ENCODE measurements at regions not wholly inside any gene's neighbourhood (a gene's known extent, or its start where the extent isn't known, plus 50 kb on each side); places are given as distances from the start of the nearest gene placed in this dataset.

- no peaks in the 10 kb centered on the region for H3K4me1 ChIP-seq (ENCODE audit: control insufficient read depth, insufficient read depth, low read length)
- H3K9me3 Mint-ChIP-seq: peaks cover 4 to 6% of the 10 kb centered on the region in 2 donors
- no peak for TF ChIP-seq CTCF (IDR thresholded peaks at IDR 0.05)
- ATAC-seq: no peak
- no peak overlapping the region for H3K27ac ChIP-seq (ENCODE audit: low read length)
- H3K27me3 Mint-ChIP-seq (ENCODE audit: low read depth in 2 of 2): no peaks in the 10 kb centered on the region
- no peak for DNase-seq
- no peaks in the 10 kb centered on the region for H3K4me1 Mint-ChIP-seq
- no peaks in the 10 kb centered on the region for H3K36me3 Mint-ChIP-seq
- no peaks in the 10 kb centered on the region for H3K36me3 ChIP-seq (ENCODE audit: control insufficient read depth, insufficient read depth, low read length)
- H3K27ac Mint-ChIP-seq: no peak overlapping the region
- no peak overlapping the region for H3K4me3 ChIP-seq (ENCODE audit: low read length)
- 88% methylated on average over 10 of the region's 10 CpGs for WGBS (ENCODE audit: insufficient coverage)
- H3K9me3 ChIP-seq (ENCODE audit: control insufficient read depth, insufficient read depth, low read length): no peaks in the 10 kb centered on the region
- H3K27me3 ChIP-seq (ENCODE audit: control insufficient read depth, insufficient read depth, low read length): no peaks in the 10 kb centered on the region
- H3K4me3 Mint-ChIP-seq: no peak overlapping the region
- intact Hi-C loops (cut with micrococcal nuclease): no loop called here
Observed at GRCh38 chrX:63884821-63885790, 100.1 kb upstream of the ARHGEF9 start.

GRCh38 chrX:63869506-63869905 is 84.5 kb upstream of the ARHGEF9 start:
- H3K9me3 ChIP-seq (ENCODE audit: control insufficient read depth, insufficient read depth, low read length): no peaks in the 10 kb centered on the region
- H3K36me3 ChIP-seq (ENCODE audit: control insufficient read depth, insufficient read depth, low read length): no peaks in the 10 kb centered on the region
- intact Hi-C loops (cut with micrococcal nuclease): no loop called here
- ATAC-seq: no peak
- no peak overlapping the region for H3K27ac Mint-ChIP-seq
- no peaks in the 10 kb centered on the region for H3K27me3 Mint-ChIP-seq (ENCODE audit: low read depth in 2 of 2)
- 94% methylated on average over 3 of the region's 3 CpGs for WGBS (ENCODE audit: insufficient coverage)
- no peak overlapping the region for H3K27ac ChIP-seq (ENCODE audit: low read length)
- no peak for DNase-seq
- no peak overlapping the region for H3K4me3 ChIP-seq (ENCODE audit: low read length)
- H3K4me1 Mint-ChIP-seq: no peaks in the 10 kb centered on the region
- H3K9me3 Mint-ChIP-seq: peaks cover 3 to 7% of the 10 kb centered on the region in 2 donors
- H3K36me3 Mint-ChIP-seq: no peaks in the 10 kb centered on the region
- no peak for TF ChIP-seq CTCF (IDR thresholded peaks at IDR 0.05)
- H3K27me3 ChIP-seq (ENCODE audit: control insufficient read depth, insufficient read depth, low read length): no peaks in the 10 kb centered on the region
- H3K4me1 ChIP-seq (ENCODE audit: control insufficient read depth, insufficient read depth, low read length): no peaks in the 10 kb centered on the region
- no peak overlapping the region for H3K4me3 Mint-ChIP-seq

- ATAC-seq (no peak), DNase-seq (no peak)
- intact Hi-C loops (cut with micrococcal nuclease): no loop called here
- H3K4me3 Mint-ChIP-seq: no peak overlapping the region
- TF ChIP-seq CTCF (IDR thresholded peaks at IDR 0.05): no peak
- H3K4me1 Mint-ChIP-seq: no peaks in the 10 kb centered on the region
- Histone ChIP-seq H3K36me3 (ENCODE audit: control insufficient read depth, insufficient read depth, low read length) (no peaks in the 10 kb centered on the region), H3K4me1 (ENCODE audit: control insufficient read depth, insufficient read depth, low read length) (no peaks in the 10 kb centered on the region), H3K27ac (ENCODE audit: low read length) (no peak overlapping the region), H3K9me3 (ENCODE audit: control insufficient read depth, insufficient read depth, low read length) (no peaks in the 10 kb centered on the region), H3K27me3 (ENCODE audit: control insufficient read depth, insufficient read depth, low read length) (no peaks in the 10 kb centered on the region), H3K4me3 (ENCODE audit: low read length) (no peak overlapping the region)
- H3K9me3 Mint-ChIP-seq: no peaks in the 10 kb centered on the region
- no peak overlapping the region for H3K27ac Mint-ChIP-seq
- no peaks in the 10 kb centered on the region for H3K36me3 Mint-ChIP-seq
- no peaks in the 10 kb centered on the region for H3K27me3 Mint-ChIP-seq (ENCODE audit: low read depth in 2 of 2)
Observed at GRCh38 chrX:63855896-63856295, 70.9 kb upstream of the ARHGEF9 start.

GRCh38 chrX:63835361-63835760 is 50.3 kb upstream of the ARHGEF9 start:
- Histone ChIP-seq H3K4me1 (ENCODE audit: control insufficient read depth, insufficient read depth, low read length) (no peaks in the 10 kb centered on the region), H3K4me3 (ENCODE audit: low read length) (no peak overlapping the region), H3K27ac (ENCODE audit: low read length) (no peak overlapping the region), H3K27me3 (ENCODE audit: control insufficient read depth, insufficient read depth, low read length) (no peaks in the 10 kb centered on the region), H3K9me3 (ENCODE audit: control insufficient read depth, insufficient read depth, low read length) (no peaks in the 10 kb centered on the region), H3K36me3 (ENCODE audit: control insufficient read depth, insufficient read depth, low read length) (no peaks in the 10 kb centered on the region)
- Mint-ChIP-seq H3K27ac (no peak overlapping the region), H3K27me3 (ENCODE audit: low read depth in 2 of 2) (no peaks in the 10 kb centered on the region), H3K9me3 (no peaks in the 10 kb centered on the region), H3K36me3 (no peaks in the 10 kb centered on the region), H3K4me1 (no peaks in the 10 kb centered on the region), H3K4me3 (no peak overlapping the region)
- DNase-seq: no peak
- no peak for ATAC-seq
- intact Hi-C loops (cut with micrococcal nuclease): no loop called here
- 100% methylated on average over 3 of the region's 4 CpGs for WGBS (ENCODE audit: insufficient coverage)
- no peak for TF ChIP-seq CTCF (IDR thresholded peaks at IDR 0.05)
